ENCODE measurements at regions not wholly inside any gene's neighbourhood (a gene's known extent, or its start where the extent isn't known, plus 50 kb on each side); places are given as distances from the start of the nearest gene placed in this dataset.

GRCh38 chr2:177316756-177317155 is 52.2 kb upstream of the NFE2L2 start:
- Histone ChIP-seq H3K18ac (ENCODE audit: extremely low read depth, low read length) (no peak overlapping the region), H3K56ac (replicated peaks; ENCODE audit: insufficient read length, low read depth, low read length) (no peak overlapping the region), H3K4me3 (ENCODE audit: extremely low read depth in 1 of 4, insufficient read depth in 2 of 4, low read depth in 3 of 4, low read length in 4 of 4) (no peak overlapping the region), H2BK20ac (ENCODE audit: low read length) (no peak overlapping the region), H4K91ac (replicated peaks; ENCODE audit: insufficient read length, low read length) (no peak overlapping the region), H3K9me3 (ENCODE audit: insufficient read depth in 2 of 2, low read depth in 1 of 2, low read length in 1 of 2) (no peaks in the 10 kb centered on the region), H3K36me3 (ENCODE audit: control insufficient read depth in 2 of 4, insufficient read depth in 4 of 4, low read length in 3 of 4) (no peaks in the 10 kb centered on the region), H3K27ac (ENCODE audit: low read depth, low read length) (no peak overlapping the region), H2AK5ac (ENCODE audit: low read depth, low read length) (no peak overlapping the region), H3K4ac (replicated peaks; ENCODE audit: insufficient read length, low read depth, low read length) (no peak overlapping the region), H2BK12ac (ENCODE audit: low read depth, low read length) (no peak overlapping the region), H4K5ac (ENCODE audit: insufficient read length, low read depth, low read length) (no peak overlapping the region), H3K9ac (replicated peaks in 1 of 4; ENCODE audit: extremely low read depth in 1 of 4, low read depth in 3 of 4, low read length in 3 of 4) (no peak overlapping the region), H3K23me2 (ENCODE audit: low read depth, low read length) (no peaks in the 10 kb centered on the region), H2AFZ (ENCODE audit: low read length) (no peak overlapping the region), H2BK120ac (replicated peaks; ENCODE audit: low read depth, low read length) (no peak overlapping the region), H3K4me1 (replicated peaks in 1 of 4; ENCODE audit: control insufficient read depth in 3 of 4, insufficient read depth in 4 of 4, low read length in 3 of 4) (peaks cover 0 to 5% (median 2%) of the 10 kb centered on the region in 4 experiments; a peak in 3 of 7 replicates), H3K79me1 (ENCODE audit: low read depth, low read length) (no peaks in the 10 kb centered on the region), H3K23ac (ENCODE audit: insufficient read length) (no peak overlapping the region), H3K14ac (ENCODE audit: insufficient read length) (no peak overlapping the region), H3K79me2 (ENCODE audit: control insufficient read depth in 1 of 2, insufficient read depth in 2 of 2, low read length in 2 of 2) (no peaks in the 10 kb centered on the region), H2BK5ac (ENCODE audit: low read depth, low read length) (no peak overlapping the region), H4K8ac (ENCODE audit: extremely low read depth, insufficient read depth, low read length) (no peak overlapping the region), H4K20me1 (replicated peaks in 1 of 2; ENCODE audit: control insufficient read depth in 1 of 2, insufficient read depth in 2 of 2, low read length in 2 of 2) (no peaks in the 10 kb centered on the region), H3K27me3 (replicated peaks in 1 of 4; ENCODE audit: control insufficient read depth in 3 of 4, extremely low read depth in 1 of 4, insufficient read depth in 3 of 4, low read length in 3 of 4) (no peaks in the 10 kb centered on the region), H2BK15ac (ENCODE audit: low read length) (no peak overlapping the region), H3K4me2 (ENCODE audit: insufficient read depth in 1 of 2, low read depth in 2 of 2, low read length in 2 of 2) (no peak overlapping the region)
- FAIRE-seq = no peak
- WGBS, 2 experiments (ENCODE audit: extremely low coverage in 1 of 2, insufficient coverage in 1 of 2, insufficient read length in 1 of 2, insufficient replicate concordance in 2 of 2, low coverage in 1 of 2, low lambda C conversion rate in 2 of 2, missing lambda C conversion rate in 1 of 2) = 94% methylated on average over 1 of the region's 1 CpG; no CpG with 5 or more reads in 1 of the 2 experiments
- ChIA-PET POLR2A (ENCODE audit: partially characterized antibody) (interaction anchor here (0.6 kb wide), 1 partner anchor 127 kb away, joined by 3 read pairs; no protein-coding TSS in a partner anchor), CTCF (ENCODE audit: partially characterized antibody) (no interaction called here)
- TF ChIP-seq E2F6 (IDR thresholded peaks at IDR 0.05) (no peak), CTCF (IDR thresholded peaks at IDR 0.05; ENCODE audit: control extremely low read depth in 1 of 3, insufficient read depth in 1 of 3, low read depth in 1 of 3, low read length in 3 of 3) (no peak), ATF3 (IDR thresholded peaks at IDR 0.05; ENCODE audit: insufficient read depth, low read depth, low read length) (no peak), MAFK (IDR thresholded peaks at IDR 0.05; ENCODE audit: low read depth, low read length) (no peak), CEBPB (IDR thresholded peaks at IDR 0.05; ENCODE audit: low read depth, low read length) (no peak)
- DNase-seq (ENCODE audit: low read depth in 1 of 2, low spot score in 2 of 2) = no peak
